Activated naive CD8-positive, alpha-beta T cell treated with anti-CD3 and anti-CD28 coated beads, Interleukin-2, amount 50 U/mL, for 16 hours (primary cell): ENCODE measurements at regions not wholly inside any gene's neighbourhood (a gene's known extent, or its start where the extent isn't known, plus 50 kb on each side); places are given as distances from the start of the nearest gene placed in this dataset.

Experiments
- DNase-seq: peaks from one replicate; pipeline ENCODE4 v3.0.0-alpha.2; 2020; ENCODE audit warnings: low read depth, low spot score

DNA sequence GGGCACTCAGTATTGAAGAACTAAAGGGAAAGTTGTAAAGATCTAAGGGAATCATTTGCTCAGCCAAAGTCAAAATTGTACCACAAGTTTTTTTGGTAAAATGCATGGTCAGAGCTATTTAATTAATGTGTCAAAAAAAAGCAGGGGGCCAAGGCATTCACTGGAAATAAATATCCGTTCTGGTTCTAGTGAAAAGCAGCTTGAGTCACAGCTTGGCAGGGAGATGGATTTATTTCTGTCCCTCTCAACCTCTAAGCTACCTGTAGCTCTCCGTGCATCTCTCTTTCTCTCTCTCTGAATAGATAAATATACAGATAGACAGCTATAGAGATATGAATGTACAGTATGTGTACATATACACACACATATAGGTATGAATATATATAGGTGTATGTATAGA lies 554.4 kb upstream of the TMEM132C start:
- no peak for DNase-seq

DNA sequence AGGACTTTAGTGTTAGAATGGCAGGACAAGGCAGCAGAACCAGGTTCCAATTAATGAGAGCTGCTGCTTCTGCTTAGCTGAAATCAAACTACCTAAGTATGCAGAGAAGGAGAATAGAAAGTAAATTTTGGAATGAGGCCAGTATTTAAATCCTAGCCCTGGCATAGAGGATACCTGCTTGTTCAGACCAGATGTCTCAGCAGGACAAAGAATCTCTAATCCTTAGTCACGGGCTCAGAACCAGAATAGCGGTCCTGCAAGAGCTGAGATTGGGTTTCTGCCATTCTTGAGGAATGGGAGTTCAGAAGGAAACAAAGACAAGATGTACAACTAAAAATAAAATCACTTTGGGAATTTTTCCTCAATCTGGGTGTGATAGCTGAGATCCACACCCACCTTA lies 550.8 kb upstream of the TMEM132C start:
- no peak for DNase-seq

DNA sequence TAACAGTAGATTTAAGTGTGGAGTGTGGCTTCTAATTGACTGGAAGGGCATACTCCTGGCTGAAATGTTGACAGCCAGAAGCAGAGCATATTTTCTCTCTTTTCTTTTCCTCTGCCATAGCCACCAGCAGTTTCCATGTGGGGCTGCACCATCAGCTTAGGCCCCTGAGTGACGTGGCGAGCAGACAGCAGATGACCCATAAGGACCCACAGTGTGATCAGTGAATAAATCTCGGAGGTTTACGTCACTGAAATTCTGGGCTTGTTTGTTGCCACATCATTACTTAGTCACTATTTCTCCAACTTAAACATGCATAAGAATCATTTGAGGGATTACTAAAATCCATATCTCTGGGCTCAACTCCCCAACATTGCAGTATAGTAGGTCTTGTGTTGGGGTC lies 549.7 kb upstream of the TMEM132C start:
- no peak for DNase-seq

DNA sequence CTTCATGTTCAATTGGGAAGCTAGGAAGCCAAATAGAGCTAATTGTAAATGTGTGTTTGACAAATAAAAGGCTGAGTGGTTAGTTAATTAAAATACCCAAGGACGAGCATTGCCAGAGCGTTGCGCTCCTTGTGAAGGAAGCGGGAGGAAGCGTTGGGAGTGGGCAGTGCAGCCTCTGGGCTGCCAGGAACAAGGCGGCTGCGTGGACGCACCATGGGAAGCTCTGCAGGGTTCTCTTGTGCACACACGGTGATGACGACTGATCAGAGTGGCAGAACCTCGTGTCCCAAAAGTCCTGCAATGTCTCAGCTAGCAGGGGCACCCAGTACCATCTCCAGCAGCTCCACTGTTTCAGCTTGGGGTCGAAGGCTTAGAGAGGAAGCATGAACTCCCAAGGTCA lies 546.6 kb upstream of the TMEM132C start:
- DNase-seq = no peak

DNA sequence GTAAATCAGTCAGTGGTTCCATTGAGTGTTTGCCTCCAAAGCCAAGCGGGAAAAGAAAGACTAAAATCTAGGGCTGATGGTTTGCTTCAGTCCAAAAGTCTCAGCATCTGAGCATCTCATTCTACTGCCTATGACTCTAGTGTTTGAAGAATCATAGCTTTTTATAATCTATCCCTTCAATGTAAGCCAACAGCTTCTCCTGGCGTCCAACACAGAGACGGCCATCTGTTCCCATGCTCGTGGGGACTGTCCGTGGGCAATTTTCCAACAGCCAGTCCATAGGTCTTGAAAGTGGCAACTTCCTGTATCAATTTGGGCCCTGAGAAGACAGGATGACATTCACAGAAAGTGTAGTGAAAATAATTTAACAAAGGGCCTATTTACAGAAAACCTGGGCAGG lies 544.4 kb upstream of the TMEM132C start:
- DNase-seq = no peak

DNA sequence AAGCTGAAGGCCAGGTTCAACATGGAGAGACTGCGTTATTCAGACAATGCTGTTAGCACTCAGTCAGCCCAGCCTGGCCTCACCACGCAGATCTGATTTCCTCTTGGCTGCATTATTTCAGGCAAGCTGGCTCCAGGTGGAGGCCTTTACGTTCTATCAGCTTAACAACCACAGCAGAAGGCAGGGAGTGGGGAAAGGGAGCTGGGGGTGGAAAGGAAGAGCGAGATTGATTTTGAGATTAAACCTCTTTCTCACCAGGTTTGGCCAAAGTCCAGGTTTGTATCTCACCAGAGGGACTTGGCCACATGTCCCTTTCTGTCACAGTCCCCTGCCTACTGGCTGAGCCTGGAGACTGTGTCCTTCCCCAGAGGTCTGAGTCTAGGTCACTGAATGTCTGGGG lies 543.7 kb upstream of the TMEM132C start:
- no peak for DNase-seq

DNA sequence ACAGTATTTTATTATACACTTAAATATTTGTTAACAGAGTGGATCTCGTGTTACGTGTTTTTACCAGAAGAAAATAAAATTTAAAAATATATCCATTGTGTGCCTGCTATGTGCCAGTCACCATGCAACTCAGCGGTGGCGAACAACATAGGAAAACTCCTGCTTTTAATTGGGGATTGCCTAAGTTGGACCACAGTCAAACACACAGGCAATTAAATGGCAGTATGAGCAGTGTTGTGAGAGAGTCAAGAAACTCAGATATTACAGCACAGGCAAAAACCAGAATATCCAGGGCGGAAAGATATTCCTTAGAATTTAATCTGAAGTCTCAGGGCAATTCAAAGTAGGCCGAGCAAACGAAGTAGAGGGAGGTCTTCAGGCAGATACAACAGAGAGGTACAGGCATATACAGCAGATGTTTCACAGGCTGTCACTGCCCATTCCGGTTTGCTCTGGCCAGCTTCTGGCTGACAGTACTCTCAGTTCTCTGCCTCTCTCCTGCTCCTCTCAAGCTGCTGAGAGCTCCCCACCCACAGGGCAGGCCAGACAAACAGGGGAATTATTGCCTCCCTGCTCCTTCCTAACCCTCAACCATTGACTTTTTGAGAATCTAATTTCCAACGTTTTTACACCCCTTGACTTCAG lies 540.2 kb upstream of the TMEM132C start:
- no peak for DNase-seq

DNA sequence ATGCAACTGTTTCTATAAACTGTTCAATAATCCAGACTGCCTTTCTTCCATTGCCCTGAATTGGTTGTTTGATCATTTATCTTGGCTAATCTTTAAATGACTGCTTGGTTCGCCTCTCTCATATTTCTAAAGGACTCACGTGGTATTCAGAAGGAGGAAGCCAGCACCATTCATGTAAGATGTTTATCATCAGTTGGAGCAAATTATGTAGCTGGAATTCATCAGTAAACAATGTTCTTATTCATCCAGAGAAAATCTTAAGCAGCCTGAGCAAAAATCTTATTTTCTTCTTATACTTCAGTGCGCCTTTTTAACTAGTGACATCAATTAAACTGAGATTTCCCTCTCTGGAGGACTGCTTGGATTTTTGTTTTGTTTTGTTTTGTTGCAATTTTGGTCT lies 538.7 kb upstream of the TMEM132C start:
- DNase-seq = no peak

DNA sequence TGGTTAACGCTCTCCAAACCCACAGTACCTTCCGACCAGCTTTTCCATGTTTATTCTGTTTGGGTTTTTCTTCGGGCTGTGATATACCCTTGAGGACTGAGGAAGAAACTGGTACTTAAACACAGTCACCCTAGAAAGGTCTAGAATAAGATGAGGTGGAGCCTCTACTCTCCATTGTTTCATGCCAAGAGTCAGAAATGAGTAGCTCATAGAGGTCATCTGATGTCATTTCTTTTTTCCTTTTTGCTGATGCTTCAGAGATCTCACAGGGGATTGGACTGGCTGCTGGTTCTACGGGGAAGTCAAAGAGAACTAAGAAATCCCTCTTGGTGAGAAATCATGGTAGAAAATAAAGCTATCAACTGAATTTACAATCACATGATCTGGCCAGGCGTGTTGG lies 538.2 kb upstream of the TMEM132C start:
- DNase-seq = no peak

DNA sequence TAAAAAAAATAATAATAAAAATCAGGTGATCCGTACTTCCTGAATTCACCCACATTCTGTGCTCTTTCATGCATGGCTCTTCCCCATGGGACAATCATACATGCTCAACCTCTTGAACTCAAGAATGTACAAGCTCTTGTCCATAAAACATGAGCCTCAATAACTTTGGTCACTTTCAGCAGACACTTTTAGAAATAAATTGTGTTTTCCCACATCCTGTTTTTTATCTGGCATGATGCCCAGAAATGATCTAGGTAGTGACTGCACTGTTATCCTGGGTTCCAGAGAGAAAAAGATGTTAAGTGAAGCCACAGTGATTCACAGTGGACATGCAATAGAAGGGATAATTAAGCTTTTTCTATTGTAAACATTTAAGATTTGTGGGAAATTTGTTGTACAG lies 537.6 kb upstream of the TMEM132C start:
- DNase-seq = no peak

DNA sequence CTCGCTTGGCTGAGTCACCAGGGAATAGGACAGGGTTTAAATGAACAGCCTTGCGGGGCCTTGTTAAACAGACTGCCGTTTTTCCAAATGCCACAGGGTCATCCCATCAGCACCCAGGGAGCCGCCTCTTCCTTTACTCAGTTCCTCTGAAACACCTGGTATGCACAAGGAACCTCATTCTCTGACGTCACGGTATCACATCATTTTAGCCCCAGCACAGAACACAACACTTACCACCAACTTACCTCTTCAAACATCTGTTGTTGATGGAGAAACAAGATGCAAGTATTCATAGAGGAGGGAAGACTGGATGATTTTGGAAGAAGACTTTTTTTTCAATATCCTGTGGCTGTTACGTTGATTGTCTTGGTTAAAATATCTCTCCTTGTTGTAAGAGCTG lies 535.3 kb upstream of the TMEM132C start:
- no peak for DNase-seq

DNA sequence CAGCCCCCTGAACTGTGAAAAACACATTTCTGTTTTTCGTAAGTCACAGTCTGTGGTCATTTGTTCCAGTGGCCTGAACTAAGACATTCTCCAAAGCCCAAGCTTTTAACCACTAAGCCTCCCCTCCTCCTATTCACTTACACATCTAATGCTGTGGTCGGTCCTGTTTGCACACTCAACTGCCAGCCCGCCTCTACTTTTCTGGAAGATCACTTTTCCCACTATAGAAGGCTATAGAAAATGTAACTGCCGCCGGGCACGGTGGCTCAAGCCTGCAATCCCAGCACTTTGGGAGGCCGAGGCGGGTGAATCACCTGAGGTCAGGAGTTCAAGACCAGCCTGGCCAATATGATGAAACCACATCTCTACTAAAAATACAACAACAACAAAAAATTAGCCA lies 524.7 kb upstream of the TMEM132C start:
- no peak for DNase-seq

DNA sequence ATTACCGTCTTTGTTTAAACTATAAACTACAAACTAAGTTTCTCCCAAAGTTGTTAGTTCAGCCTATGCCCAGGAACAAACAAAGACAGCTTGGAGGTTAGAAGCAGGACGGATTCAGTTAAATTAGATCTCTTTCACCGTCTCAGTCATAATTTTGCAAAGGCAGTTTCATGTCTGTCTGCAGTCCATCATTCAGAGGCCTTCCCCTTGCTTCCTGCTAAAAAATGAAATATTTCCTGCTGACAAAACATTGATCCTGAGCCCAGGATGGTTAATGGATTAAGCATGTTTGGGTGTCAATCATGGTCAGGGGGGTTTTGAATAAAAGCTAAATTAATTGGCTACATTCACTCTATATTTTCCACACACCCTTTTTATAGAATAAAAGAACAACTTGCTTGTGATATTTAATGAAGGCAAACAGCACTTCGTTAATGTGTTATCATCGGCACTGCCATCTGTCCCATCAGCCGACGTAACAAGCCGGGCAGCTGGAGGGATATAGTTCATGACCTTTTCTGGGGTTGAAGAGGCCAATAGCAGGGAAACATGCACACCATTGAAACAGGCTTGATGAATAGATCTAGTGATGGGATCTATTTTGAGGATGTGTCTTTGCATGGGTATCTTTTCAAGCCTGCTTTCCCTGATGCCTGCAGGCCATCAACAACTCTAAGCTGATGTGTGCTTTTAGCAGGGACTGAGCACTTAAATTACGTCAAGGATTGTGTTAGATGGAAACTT lies 521.3 kb upstream of the TMEM132C start:
- DNase-seq = no peak

DNA sequence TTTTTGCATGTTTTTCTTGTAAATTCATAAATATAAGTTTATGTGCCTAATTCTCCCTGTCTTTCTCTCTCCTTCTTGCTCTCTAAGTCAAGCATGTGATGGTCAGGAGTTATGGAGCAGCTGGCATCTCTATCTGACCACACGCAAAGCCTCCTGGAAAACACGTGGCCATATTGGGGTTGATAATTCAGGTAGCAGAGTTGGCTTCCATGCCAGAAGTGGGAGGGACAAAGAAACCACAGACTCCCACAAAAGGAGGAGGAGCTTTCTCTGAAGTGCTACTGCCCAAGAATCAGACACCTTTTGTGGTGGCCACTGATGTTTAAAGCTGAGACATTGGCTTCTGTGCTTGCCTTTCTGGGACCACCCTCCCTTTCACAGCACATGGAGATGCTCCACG lies 517.6 kb upstream of the TMEM132C start:
- DNase-seq = no peak

DNA sequence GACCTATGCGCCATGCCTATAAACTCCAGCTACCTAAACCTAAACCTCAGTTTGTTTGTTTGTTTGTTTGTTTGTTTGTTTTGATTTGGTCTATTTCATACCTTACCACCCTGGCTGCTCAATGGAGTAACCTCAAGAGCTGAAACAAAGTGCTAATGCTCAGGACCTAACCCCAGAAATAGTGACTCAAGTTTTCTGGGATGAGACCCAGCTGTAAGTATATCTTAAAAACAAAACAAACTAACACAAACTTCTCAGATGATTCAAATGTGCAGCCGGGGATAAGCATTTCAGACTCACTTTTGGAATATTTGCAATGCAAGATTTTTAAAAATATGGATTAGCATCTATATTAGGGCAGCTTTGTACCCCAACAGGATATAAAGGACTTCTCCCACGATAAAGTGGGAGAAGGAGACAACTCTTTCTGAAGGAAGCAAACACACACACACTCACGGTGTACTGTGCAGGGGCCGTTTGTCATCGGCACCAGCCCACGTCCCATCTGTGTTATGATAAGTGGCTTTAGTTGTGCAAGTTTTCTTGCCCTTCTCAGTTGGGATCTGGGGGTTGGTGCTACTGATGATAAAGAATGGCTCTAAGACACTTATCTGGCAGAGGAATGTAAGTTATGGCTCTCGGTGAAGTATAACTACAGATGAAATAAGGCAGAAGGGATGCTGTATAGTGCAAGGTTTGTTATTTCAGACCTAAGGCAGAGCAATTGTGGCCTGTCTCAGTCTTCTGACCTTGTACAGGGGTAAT lies 516.7 kb upstream of the TMEM132C start:
- no peak for DNase-seq

DNA sequence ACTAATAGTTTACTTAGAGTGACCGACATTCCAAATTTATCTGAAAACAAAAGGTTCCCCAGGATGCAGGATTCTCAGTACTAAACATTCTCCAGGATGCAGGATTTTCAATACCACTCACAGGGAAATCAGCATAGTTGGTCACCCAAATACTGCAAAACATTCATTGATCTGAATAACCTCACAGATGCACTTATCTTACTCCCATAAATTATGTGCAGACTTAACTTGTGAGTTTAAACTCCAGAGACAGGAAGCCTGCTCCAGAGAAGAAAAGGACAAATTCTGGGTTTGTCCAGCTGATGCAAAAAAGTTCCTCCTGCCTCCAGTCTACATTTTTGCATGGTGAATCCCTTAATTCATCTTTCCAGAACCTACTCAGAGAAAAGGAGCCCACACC lies 514.2 kb upstream of the TMEM132C start:
- DNase-seq = no peak

DNA sequence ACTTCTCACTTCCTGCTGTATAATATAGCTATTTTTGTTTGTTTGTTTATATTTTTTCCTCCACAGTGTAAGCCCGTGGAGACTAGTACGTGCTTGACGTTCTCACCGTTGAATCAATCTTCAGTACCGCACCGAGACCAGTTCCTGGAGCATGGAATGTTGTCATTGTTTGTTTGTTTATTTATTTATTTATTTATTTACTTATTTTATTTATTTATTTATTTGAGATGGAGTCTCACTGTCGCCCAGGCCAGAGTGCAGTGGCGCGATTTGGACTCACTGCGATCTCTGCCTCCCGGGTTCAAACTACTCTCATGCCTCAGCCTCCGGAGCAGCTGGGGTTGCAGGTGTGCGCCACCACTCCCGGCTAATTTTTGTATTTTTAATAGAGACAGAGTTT lies 506.6 kb upstream of the TMEM132C start:
- no peak for DNase-seq

DNA sequence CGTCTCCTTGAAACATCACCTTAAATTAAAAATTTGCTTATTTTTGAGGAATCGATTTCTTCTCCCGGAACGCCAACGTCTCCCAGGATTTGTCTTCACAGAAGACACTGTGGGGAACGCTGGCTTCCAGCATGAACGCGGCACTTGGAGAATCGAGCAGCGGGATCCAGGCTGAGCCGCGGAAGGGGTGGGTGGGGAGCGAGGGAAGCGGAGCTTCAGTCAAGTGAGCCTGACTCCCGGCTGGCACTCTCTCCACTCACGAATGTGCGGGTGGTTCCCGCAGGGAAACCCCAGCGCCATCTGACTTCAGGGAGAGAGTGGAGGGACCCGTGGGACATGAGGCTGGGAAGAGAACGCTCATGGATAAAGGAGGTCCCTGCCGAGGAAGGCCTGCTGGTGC lies 506.0 kb upstream of the TMEM132C start:
- no peak for DNase-seq

DNA sequence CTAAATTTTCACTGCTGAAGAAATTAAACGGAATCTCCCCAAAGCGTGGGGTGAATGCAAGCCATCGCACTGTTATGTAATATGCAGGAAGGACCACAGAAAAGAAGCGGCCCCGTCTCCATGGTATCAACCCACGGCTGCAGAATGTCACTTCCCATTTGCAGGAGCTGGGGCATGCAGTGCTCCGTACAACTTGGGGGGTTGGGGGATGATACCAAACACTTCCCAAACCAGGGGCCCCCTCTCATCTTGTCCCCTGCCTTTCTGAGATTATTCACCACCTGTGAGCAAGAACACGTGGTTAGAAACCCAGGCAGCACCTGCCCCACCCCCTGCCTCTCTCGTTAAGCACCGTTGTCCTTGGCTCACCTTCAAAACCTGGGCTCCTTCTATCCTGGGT lies 505.1 kb upstream of the TMEM132C start:
- no peak for DNase-seq

DNA sequence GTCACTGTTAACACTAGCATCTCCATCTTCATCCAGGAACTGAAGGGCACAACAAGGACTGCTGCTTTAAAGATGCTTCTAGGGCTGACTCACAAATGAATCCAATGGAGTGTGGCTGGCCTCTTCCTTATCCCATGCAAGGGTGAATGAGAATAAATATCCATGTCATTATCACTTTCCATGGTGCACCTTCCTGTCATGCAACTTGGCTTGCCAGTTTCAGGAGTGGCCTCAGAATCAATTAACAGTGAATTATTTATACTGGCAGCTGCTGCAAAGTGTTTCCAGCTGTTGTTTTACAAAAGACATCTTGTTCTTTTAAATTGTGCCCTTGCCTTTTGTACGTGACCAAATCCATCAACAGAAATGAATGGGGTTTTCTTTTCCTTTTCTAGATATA lies 499.3 kb upstream of the TMEM132C start:
- DNase-seq = no peak

DNA sequence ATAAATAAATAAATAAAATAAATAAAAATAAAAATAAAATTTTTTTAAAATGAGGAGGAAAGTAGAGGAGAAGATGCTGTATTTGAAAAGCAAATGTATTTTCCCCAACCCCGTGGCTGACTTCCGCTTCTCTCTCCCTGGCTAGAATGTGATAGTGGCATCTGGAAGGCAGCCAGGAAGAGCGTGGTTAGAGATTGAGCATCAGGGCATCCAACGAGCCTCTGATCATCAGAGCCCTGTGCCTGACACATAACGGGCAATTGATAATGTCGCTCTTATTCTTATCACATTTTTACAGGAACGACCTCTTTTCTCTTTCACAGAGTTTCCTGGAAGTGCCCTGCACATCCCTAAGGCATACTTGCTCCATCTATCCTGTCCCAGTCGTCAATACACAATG lies 496.9 kb upstream of the TMEM132C start:
- no peak for DNase-seq

DNA sequence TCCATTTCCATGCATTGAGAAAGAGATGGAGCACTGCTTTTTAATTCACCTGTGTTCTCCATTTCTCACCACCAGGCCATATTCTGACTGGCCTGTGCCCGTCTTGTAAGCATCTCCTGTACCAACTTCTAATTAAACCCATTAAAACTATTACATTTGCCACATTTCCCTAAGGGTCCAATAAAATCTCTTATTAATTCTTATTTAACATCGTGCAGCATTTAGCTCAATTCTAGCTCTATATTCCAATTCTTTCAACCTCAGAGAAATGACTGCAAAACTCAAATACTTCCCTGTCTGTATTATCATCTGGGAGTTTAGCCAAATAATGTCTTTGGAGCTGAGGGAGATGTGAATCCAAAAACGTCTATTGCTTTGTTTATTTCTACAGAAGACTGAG lies 495.4 kb upstream of the TMEM132C start:
- no peak for DNase-seq

DNA sequence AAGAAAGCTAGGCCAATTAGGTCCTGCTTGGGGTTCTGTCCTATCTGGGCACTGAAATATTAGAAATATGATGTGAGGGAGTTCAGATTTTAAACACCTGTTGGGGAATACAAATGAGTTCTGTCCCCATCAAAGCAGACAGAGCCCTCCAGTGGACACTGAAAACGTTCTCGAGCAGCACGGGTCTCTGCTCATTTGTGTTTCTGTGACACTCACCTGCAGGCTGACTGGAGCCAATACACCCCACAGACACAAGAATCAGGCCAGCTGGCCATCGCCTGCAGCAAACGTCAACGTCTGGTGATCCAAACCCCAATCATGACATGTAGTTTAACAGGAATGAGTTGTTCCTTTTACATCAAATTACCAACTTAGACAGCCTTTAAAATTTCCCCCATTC lies 493.4 kb upstream of the TMEM132C start:
- no peak for DNase-seq
